GM18868 (cell line): ENCODE measurements at regions not wholly inside any gene's neighbourhood (a gene's known extent, or its start where the extent isn't known, plus 50 kb on each side); places are given as distances from the start of the nearest gene placed in this dataset.

ENCODE experiments used
- ATAC-seq: cut with Tn5 transposase; IDR thresholded peaks from one replicate; pipeline ENCODE4 v1.9.1; 2021; ENCODE audit warnings: mild to moderate bottlenecking, moderate library complexity; ENCODE audit not compliant: unreplicated experiment

- ATAC-seq: no peak
These were observed 581.0 kb upstream of the MIR17HG start for GRCh38 chr13:90766386-90766902.

DNA sequence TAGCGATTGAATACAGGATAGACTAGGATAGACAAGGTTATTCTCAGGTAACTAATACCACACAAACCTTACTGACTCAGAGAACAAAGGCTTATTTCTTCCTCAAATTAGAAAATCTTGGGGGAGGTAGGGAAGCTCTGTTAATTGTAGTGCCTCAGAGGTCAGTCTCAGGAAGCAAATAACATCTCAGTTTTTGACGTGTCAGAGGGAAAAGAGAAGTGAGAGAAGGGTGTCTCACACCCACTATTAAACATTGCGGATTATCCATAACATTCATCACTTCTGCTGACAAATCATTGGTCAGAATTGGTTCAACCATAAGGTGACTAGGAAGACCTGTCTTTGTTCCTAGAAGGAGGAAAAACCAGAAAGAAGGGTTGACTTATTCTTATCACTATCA, 579.4 kb upstream of the MIR17HG start:
- ATAC-seq: peak; percentile 40

- ATAC-seq: no peak
These were observed 578.1 kb upstream of the MIR17HG start for GRCh38 chr13:90769387-90769786.

- ATAC-seq: no peak
These were observed 577.2 kb upstream of the MIR17HG start for GRCh38 chr13:90770334-90770733.

- ATAC-seq: no peak
These were observed 573.8 kb upstream of the MIR17HG start for GRCh38 chr13:90773681-90774080.

GRCh38 chr13:90776051-90776748, 571.3 kb upstream of the MIR17HG start:
- ATAC-seq: no peak

GRCh38 chr13:90783273-90783672, 564.2 kb upstream of the MIR17HG start:
- ATAC-seq: no peak

DNA sequence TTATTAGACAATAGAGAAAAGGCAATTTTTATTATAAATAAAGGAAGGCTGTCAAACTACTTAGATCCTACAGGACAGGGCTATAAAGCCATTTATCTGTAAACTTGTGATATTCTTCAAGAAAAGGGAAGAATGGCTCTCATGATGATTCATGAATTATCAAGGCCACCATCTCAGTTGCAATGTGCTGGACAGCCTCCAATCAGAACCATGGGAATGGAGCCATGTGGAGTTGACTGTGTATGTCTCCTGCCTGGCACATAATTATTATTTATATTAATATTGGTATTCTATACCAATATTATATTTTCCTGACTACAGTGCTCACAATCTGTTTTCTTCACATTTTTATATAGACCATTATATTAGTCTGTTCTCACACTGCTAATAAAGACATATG, 560.5 kb upstream of the MIR17HG start:
- no peak for ATAC-seq

DNA sequence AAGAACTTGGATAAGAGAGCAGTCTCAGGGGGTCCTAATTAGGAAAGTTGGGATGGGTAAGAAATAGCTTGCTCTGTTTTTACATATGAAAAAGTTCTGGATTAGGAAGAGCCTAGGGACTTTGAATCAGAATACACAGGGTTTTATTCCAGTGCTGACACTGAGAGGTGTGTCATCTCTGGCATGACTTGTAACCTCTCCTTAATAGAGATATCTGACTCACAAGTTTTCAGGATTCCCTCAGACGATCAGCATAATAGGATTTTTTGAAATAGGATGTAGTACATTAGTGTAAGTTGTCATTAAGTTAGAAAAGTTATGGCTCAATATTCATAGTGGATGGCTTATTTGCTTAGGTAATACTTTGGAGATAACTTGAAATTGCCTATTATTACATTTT, 555.2 kb upstream of the MIR17HG start:
- no peak for ATAC-seq

DNA sequence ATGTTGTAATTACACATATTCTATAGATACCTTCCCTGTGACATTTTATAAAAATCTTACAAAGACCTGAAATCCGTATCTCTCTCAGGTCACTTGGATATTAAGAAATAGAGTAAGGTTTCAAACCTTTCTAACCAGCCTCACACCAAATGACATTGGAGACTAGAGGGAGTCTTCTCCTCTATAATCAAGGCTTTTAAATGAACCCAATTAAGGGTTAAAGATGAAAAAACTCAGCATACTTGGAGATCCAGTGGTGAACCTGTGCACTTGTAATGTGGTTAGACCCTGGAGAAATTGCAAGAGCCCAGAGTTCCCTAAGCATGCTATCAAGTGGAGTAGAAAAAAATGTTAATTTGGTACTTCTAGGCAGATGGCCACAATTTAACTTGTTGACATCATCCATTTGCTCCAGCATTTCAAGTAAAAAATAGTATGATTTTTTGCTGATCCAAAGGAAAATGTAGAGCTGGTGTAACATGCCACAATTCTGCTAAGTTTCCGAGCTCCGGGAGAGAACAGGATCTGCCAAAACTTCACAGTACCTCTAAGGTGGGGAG, 554.1 kb upstream of the MIR17HG start:
- no peak for ATAC-seq

- ATAC-seq: no peak
These were observed 551.0 kb upstream of the MIR17HG start for GRCh38 chr13:90796474-90796873.

DNA sequence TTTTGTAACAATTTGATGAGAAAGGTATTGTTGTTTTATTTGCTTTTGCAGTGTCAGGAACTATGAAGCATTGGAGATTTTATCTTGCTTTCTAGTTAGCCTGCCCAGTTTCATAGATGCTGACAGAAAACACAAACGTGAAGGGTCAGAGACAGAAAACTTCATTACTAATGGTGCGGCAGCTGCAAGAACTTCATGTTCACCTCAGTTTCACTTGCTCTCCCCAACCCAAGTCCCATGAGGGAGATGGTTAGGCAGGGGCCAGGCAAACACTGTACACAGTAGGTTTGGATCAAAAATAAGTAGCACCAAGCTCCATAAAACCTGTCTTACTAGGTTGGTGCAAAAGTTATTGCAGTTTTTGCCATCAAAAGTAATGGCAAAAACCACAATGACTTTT, 550.2 kb upstream of the MIR17HG start:
- no peak for ATAC-seq

- ATAC-seq: no peak
These were observed 549.1 kb upstream of the MIR17HG start for GRCh38 chr13:90798381-90798780.

DNA sequence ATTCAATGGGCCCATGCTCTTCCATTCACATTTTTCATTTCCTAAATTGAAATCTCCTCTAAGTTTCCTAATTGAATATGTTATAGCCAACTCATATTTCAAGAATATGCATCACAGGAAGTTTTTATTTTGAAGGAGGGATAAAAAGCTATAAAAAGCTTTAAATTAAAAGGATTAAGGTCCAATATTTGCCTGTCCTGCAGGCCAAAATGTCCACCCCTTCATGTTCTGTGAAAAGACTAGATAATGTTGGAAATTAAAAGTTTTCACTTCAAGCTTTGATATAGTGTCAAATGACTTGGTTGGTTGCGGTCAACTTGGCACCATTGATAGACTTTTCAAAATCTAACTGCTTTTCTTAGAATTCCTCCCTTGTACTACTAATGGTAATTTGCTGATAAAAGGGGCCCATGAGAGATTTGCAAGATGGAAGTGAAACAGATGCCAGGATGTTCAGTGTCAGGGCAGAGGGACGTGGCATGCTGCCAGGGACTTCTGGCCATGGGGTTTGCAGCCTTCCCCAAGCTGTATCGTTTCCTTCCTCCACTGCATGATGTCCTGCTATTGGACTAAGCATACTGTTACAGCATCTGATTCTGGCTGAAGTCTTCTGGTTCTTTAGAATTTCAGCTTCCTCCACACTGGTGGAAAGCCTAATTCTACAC, 547.3 kb upstream of the MIR17HG start:
- ATAC-seq: peak; percentile 86

DNA sequence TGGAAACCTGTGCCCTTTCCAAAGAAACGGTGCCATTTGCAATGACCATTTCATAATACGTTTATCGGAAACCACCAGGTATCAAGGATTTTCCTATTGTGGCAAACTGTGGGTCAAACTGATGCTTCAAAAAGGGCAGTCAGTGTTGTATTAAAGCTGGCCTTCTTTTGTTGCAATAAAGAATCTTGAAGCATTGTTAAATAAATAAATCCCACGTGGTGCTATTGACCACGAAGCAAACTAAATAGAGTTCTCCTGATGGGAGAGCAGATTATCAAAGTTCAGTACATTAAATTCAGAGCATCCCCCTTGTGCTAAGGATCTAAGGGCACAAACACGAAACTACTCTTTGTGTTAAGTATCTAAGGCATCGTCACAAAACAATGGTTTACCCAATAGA, 545.9 kb upstream of the MIR17HG start:
- no peak for ATAC-seq

DNA sequence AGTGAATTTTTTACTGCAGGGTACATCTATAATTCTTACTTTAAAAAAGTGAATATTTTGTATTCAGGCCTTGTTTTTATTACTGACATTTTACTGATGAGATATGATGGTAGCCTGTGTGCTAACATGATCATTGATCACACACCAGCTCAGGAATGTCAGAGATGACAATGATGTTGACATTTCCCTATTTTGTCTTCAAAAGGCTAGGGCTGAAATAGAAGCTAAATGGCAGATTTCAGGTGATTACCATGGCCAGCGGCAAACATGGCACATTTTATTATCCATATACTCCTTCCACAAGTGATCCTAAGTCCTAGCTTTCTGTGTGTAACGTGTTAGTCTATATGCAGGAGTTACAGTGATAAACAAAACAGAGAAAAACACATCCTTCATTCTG, 544.3 kb upstream of the MIR17HG start:
- no peak for ATAC-seq

DNA sequence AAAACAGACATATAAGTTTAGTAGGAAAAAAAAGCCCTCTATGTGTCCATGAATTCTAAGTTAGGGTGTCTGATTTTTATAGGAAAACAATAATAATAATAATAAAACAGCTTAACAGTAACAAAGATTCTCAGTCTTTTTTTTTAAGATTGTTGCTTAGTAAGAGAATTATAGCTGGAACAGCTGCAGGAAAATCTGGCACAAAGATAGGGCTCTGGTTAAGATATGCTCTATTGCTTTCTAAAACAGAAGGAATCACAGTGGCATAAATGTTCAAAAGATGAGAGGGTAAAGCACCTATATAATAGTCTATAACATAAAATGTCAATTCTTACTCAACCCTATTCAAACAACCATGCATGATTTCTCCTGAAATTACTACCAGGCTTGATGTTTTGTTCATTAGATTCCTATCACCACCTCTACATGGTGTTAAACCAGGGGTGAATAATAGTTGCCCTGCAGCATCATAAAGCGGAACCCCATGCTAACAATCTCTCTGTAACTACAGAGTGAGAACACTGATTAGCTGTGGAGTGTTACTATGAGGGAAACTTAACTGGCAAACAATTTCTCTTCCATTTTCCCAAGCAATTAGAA, 541.4 kb upstream of the MIR17HG start:
- ATAC-seq: no peak

DNA sequence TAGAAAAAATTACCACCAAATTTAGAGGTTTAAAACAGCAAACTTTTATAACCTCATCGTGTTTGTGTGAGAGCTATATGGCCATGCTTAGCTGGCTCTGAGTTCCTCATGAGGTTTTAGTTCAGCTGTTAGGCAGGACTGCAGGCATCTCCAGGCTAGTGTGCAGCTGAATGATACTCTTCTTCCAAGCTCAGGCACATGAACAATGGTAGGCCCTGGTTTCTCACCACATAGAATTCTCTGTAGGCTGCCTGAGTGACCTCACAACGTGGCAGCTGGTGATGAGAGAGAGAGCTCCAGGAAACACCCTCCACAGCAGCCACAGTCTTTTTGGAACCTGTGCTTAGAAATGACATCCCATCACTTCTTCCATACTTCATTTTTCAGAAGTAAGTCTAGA, 540.6 kb upstream of the MIR17HG start:
- ATAC-seq: no peak

GRCh38 chr13:90808838-90809237, 538.6 kb upstream of the MIR17HG start:
- ATAC-seq: no peak

DNA sequence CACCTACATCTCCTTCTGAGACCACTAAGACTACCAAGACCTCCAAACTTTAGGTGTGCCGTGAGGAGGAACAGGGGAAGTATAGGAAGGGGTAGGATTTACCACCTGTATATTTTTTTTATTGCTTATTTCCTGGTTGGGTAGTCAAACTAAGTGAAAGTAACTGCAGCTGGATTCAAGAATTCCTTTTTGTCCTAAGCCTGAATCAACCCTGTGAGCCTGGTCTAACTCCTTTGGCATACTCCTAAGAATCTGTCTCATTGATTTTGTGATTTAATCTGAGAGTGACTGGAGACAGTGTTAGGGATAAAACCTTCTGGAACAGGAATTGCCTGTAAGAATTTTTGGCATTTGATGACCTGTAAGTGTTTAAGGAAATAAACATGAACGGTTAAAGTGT, 523.5 kb upstream of the MIR17HG start:
- ATAC-seq: no peak

- ATAC-seq: no peak
These were observed 520.8 kb upstream of the MIR17HG start for GRCh38 chr13:90826688-90827087.

- no peak for ATAC-seq
These were observed 516.7 kb upstream of the MIR17HG start for GRCh38 chr13:90830782-90831181.
